HEK293 (cell line): ENCODE measurements at regions not wholly inside any gene's neighbourhood (a gene's known extent, or its start where the extent isn't known, plus 50 kb on each side); places are given as distances from the start of the nearest gene placed in this dataset.
"Not testable (repeated sequence)": the region's sequence is repeated elsewhere in the genome, so short reads cannot be mapped to it uniquely, and the experiment has no call there.

ENCODE experiments used
- ZNF274 ChIP-seq, 2 experiments: fragments of 200-500 bp in 1 of 2; fragments of 450-650 bp in 1 of 2; sonication (Bioruptor generic) in 1 of 2; formaldehyde crosslinking in 1 of 2; IDR thresholded peaks; 2 replicates each; pipeline versions ENCODE4 v1.5.1 to v1.6.1; 2014 to 2016; ENCODE audit warnings: borderline replicate concordance in 1 of 2, inconsistent platforms in 1 of 2, low read length in 1 of 2, missing biosample characterization in 1 of 2, missing genetic modification characterization in 1 of 2
- TF ChIP-seq, protein P1 (sequence below): fragments of 450-650 bp; formaldehyde crosslinking; IDR thresholded peaks from 2 replicates; pipeline ENCODE4 v1.5.1; 2016; ENCODE audit warnings: missing biosample characterization, missing genetic modification characterization

GRCh38 chr1:120620693-120620969, 103.1 kb upstream of the NBPF26 start:
- not testable (repeated sequence) for TF ChIP-seq ZNF274 (IDR thresholded peaks at IDR 0.05; ENCODE audit: low read length); ZNF274 (tag by site-specific recombination; IDR thresholded peaks at IDR 0.05; ENCODE audit: borderline replicate concordance)
- TF ChIP-seq, protein P1, sequence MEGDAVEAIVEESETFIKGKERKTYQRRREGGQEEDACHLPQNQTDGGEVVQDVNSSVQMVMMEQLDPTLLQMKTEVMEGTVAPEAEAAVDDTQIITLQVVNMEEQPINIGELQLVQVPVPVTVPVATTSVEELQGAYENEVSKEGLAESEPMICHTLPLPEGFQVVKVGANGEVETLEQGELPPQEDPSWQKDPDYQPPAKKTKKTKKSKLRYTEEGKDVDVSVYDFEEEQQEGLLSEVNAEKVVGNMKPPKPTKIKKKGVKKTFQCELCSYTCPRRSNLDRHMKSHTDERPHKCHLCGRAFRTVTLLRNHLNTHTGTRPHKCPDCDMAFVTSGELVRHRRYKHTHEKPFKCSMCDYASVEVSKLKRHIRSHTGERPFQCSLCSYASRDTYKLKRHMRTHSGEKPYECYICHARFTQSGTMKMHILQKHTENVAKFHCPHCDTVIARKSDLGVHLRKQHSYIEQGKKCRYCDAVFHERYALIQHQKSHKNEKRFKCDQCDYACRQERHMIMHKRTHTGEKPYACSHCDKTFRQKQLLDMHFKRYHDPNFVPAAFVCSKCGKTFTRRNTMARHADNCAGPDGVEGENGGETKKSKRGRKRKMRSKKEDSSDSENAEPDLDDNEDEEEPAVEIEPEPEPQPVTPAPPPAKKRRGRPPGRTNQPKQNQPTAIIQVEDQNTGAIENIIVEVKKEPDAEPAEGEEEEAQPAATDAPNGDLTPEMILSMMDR: not testable (repeated sequence)
